Endothelial cell of umbilical vein (primary cell): ENCODE measurements at regions not wholly inside any gene's neighbourhood (a gene's known extent, or its start where the extent isn't known, plus 50 kb on each side); places are given as distances from the start of the nearest gene placed in this dataset.

Experiments
- BruUV-seq: library from RNA; stranded (reverse); fragments of 400-500 nt; replicated peaks from 2 replicates; lab custom pipeline; 2021; lab: Mats Ljungman, UMichigan
- CTCF ChIA-PET: fragments of 300-600, 350-600 bp; sonication (Branson Sonifier 250); formaldehyde crosslinking; loops from one replicate; lab custom pipeline; 2021; ENCODE audit warnings: antibody characterized with exemption, inconsistent platforms; lab: Charles Lee
- POLR2A ChIA-PET: fragments of 300-600, 350-600 bp; sonication (Branson Sonifier 250); formaldehyde crosslinking; loops from one replicate; lab custom pipeline; 2021; ENCODE audit warnings: antibody characterized with exemption, inconsistent platforms; lab: Charles Lee
- DNase-seq: peaks from one replicate; pipeline ENCODE4 v3.0.0-alpha.2; 2011; ENCODE audit warnings: low read depth, low spot score
- FAIRE-seq: peaks from 2 replicates; lab custom pipeline; 2011; peaks lifted over from hg19 to GRCh38; lab: Jason Lieb, UNC
- H2AFZ ChIP-seq: 2 replicates; pipeline ENCODE4 v1.6.0; 2012; ENCODE audit warnings: low read depth, low read length, control low read depth, inconsistent platforms
- H3K27ac ChIP-seq: 2 replicates; pipeline ENCODE4 v1.5.1; 2011; ENCODE audit warnings: low read depth, mild to moderate bottlenecking, control low read depth, low read length, moderate library complexity; ENCODE audit not compliant: insufficient read depth
- H3K27me3 ChIP-seq, 2 experiments: 2 replicates each; pipeline versions ENCODE4 v1.6.0 to v1.6.1; 2011; ENCODE audit warnings: low read length in 2 of 2, mixed read lengths in 1 of 2; ENCODE audit not compliant: control insufficient read depth in 2 of 2, insufficient read depth in 2 of 2
- H3K36me3 ChIP-seq, 2 experiments: 2 replicates in 1 of 2; 3 replicates in 1 of 2; pipeline ENCODE4 v1.5.1; 2011; ENCODE audit warnings: low read length in 2 of 2, mild to moderate bottlenecking in 1 of 2, moderate library complexity in 1 of 2; ENCODE audit not compliant: control insufficient read depth in 2 of 2, insufficient read depth in 2 of 2; ENCODE audit errors: extremely low read depth in 1 of 2
- H3K4me1 ChIP-seq: 3 replicates; pipeline ENCODE4 v1.5.1; 2011; ENCODE audit warnings: mild to moderate bottlenecking, low read length; ENCODE audit not compliant: control insufficient read depth, insufficient read depth; ENCODE audit errors: extremely low read depth
- H3K4me2 ChIP-seq: 2 replicates; pipeline ENCODE4 v1.6.1; 2011; ENCODE audit warnings: low read length, control low read depth, mixed read lengths; ENCODE audit not compliant: insufficient read depth
- H3K4me3 ChIP-seq, 3 experiments: fragments of 200-600 bp in 1 of 3; sonication (generic), shearing (Covaris generic) in 1 of 3; replicated peaks in 1 of 3; 2 replicates each; pipeline ENCODE4 v1.5.1; 2011 to 2016; ENCODE audit warnings: control low read depth in 3 of 3, low read length in 3 of 3, mild to moderate bottlenecking in 2 of 3, inconsistent platforms in 1 of 3, low read depth in 1 of 3, moderate library complexity in 1 of 3; ENCODE audit not compliant: insufficient read depth in 1 of 3
- H3K79me2 ChIP-seq: 2 replicates; pipeline ENCODE4 v1.6.0; 2012; ENCODE audit warnings: low read length, inconsistent platforms; ENCODE audit not compliant: control insufficient read depth, insufficient read depth
- H3K9ac ChIP-seq: replicated peaks from 2 replicates; pipeline ENCODE3; 2011; ENCODE audit warnings: low read length, control low read depth; ENCODE audit not compliant: insufficient read depth; ENCODE audit errors: extremely low read depth
- H3K9me1 ChIP-seq: replicated peaks from 3 replicates; pipeline ENCODE4 v1.6.0; 2011; ENCODE audit warnings: mild to moderate bottlenecking, low read length; ENCODE audit not compliant: control insufficient read depth, insufficient read depth; ENCODE audit errors: extremely low read depth
- H3K9me3 ChIP-seq: replicated peaks from 2 replicates; pipeline ENCODE4 v1.5.1; 2012; ENCODE audit warnings: low read length, inconsistent platforms; ENCODE audit not compliant: control insufficient read depth, insufficient read depth
- H4K20me1 ChIP-seq: replicated peaks from 2 replicates; pipeline ENCODE3; 2011; ENCODE audit warnings: mild to moderate bottlenecking, low read length; ENCODE audit not compliant: control insufficient read depth, insufficient read depth; ENCODE audit errors: extremely low read depth
- EZH2 ChIP-seq: IDR thresholded peaks from 2 replicates; pipeline ENCODE4 v1.6.1; 2012; ENCODE audit warnings: borderline replicate concordance, low read depth, mild to moderate bottlenecking, moderate library complexity, low read length, inconsistent platforms; ENCODE audit not compliant: severe bottlenecking
- FOS ChIP-seq: IDR thresholded peaks from 2 replicates; pipeline ENCODE4 v1.6.1; 2011; ENCODE audit warnings: mild to moderate bottlenecking, low read length, moderate library complexity, borderline replicate concordance; ENCODE audit not compliant: insufficient read depth
- GATA2 ChIP-seq: IDR thresholded peaks from 2 replicates; pipeline ENCODE4 v1.7.0; 2011; ENCODE audit warnings: low read depth, mild to moderate bottlenecking, moderate library complexity, mixed read lengths, low read length; ENCODE audit not compliant: insufficient read length, insufficient read depth
- JUN ChIP-seq: IDR thresholded peaks from 2 replicates; pipeline ENCODE4 v1.6.1; 2011; ENCODE audit warnings: borderline replicate concordance, low read depth; ENCODE audit not compliant: insufficient read length, insufficient read depth
- MYC ChIP-seq: IDR thresholded peaks from one replicate; pipeline ENCODE4 v1.6.1; 2011; ENCODE audit warnings: mild to moderate bottlenecking, low read depth, low read length
- POLR2A ChIP-seq: IDR thresholded peaks from 2 replicates; pipeline ENCODE4 v1.6.1; 2012; ENCODE audit warnings: low read depth, mild to moderate bottlenecking, control low read depth, low read length
- POLR2AphosphoS5 ChIP-seq: IDR thresholded peaks from 2 replicates; pipeline ENCODE4 v1.6.1; 2012; ENCODE audit warnings: low read depth, mild to moderate bottlenecking, control low read depth, low read length, moderate library complexity; ENCODE audit not compliant: insufficient read depth
- dilution Hi-C: fragments of 300-500 bp; cut with MboI; formaldehyde crosslinking; loops from one replicate; pipeline ENCODE4 v1.15.0; 2019; ENCODE audit warnings: low sequenced_read_pairs; ENCODE audit not compliant: extremely low pct_ligation_motif_present
- intact Hi-C: fragments of 100-400 bp; cut with micrococcal nuclease; formaldehyde crosslinking; loops from one replicate; pipeline ENCODE4 v1.10.0; 2022
- TF ChIP-seq, protein P1 (sequence below), 2 donors: IDR thresholded peaks; 1 replicate in 1 of 2; 2 replicates in 1 of 2; pipeline ENCODE4 v1.5.1; 2011; ENCODE audit warnings: low read length in 2 of 2, mild to moderate bottlenecking in 2 of 2, moderate library complexity in 2 of 2, control low read depth in 1 of 2, inconsistent platforms in 1 of 2, low read depth in 1 of 2; ENCODE audit not compliant: insufficient read depth in 1 of 2; ENCODE audit errors: extremely low read depth in 1 of 2
- TF ChIP-seq, protein P2 (sequence below): IDR thresholded peaks from 2 replicates; pipeline ENCODE4 v1.6.1; 2011; ENCODE audit not compliant: insufficient read depth, insufficient read length

DNA sequence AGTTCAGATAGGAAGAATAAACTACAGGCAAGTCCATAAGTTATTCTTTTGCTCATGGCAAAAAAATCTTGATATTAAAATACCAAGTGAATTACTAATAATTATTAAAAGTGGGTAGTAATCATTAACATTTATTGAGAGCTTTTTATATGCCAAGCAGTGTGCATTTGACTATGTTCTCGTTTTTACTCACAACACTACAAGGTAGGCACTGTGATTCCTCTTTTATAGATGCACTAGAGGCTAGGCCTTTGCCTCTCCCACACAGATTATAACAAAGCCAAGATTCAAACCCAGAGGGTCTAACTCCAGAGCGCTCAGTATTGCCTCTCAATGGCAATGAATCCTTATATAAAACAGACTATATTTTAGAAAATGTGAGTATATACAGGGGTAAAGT is 254.2 kb downstream of the NAF1 start:
- H3K79me2 ChIP-seq: no peaks in the 10 kb centered on the region
- H3K4me1 ChIP-seq: no peaks in the 10 kb centered on the region
- H3K27me3 ChIP-seq: no peaks in the 10 kb centered on the region
- no peaks in the 10 kb centered on the region for H3K36me3 ChIP-seq
- TF ChIP-seq MYC (no peak), POLR2A (no peak), POLR2AphosphoS5 (no peak), JUN (no peak), EZH2 (no peak), GATA2 (no peak), FOS (no peak)
- TF ChIP-seq, protein P1, sequence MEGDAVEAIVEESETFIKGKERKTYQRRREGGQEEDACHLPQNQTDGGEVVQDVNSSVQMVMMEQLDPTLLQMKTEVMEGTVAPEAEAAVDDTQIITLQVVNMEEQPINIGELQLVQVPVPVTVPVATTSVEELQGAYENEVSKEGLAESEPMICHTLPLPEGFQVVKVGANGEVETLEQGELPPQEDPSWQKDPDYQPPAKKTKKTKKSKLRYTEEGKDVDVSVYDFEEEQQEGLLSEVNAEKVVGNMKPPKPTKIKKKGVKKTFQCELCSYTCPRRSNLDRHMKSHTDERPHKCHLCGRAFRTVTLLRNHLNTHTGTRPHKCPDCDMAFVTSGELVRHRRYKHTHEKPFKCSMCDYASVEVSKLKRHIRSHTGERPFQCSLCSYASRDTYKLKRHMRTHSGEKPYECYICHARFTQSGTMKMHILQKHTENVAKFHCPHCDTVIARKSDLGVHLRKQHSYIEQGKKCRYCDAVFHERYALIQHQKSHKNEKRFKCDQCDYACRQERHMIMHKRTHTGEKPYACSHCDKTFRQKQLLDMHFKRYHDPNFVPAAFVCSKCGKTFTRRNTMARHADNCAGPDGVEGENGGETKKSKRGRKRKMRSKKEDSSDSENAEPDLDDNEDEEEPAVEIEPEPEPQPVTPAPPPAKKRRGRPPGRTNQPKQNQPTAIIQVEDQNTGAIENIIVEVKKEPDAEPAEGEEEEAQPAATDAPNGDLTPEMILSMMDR (IDR thresholded peaks at IDR 0.05; ENCODE audit: extremely low read depth in 1 of 2, insufficient read depth in 1 of 2, low read depth in 1 of 2, low read length in 2 of 2): no peak
- TF ChIP-seq, protein P2, sequence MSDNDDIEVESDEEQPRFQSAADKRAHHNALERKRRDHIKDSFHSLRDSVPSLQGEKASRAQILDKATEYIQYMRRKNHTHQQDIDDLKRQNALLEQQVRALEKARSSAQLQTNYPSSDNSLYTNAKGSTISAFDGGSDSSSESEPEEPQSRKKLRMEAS: no peak
- dilution Hi-C loops: no loop called here
- H3K27ac ChIP-seq: no peak overlapping the region
- H3K9me1 ChIP-seq: no peaks in the 10 kb centered on the region
- peaks cover 7% of the 10 kb centered on the region for H3K9me3 ChIP-seq
- H3K4me2 ChIP-seq: no peak overlapping the region
- H3K9ac ChIP-seq: no peak overlapping the region
- CTCF ChIA-PET: no interaction called here
- H2AFZ ChIP-seq: no peak overlapping the region
- FAIRE-seq (no peak), DNase-seq (no peak)
- H4K20me1 ChIP-seq: no peaks in the 10 kb centered on the region
- intact Hi-C loops: no loop called here
- no peak overlapping the region for H3K4me3 ChIP-seq
- no TSS peak for BruUV-seq
- POLR2A ChIA-PET: no interaction called here
